Endothelial cell of umbilical vein (primary cell): ENCODE measurements at regions not wholly inside any gene's neighbourhood (a gene's known extent, or its start where the extent isn't known, plus 50 kb on each side); places are given as distances from the start of the nearest gene placed in this dataset.

ENCODE experiments used
- BruUV-seq: library from RNA; stranded (reverse); fragments of 400-500 nt; replicated peaks from 2 replicates; lab custom pipeline; 2021; lab: Mats Ljungman, UMichigan
- CTCF ChIA-PET: fragments of 300-600, 350-600 bp; sonication (Branson Sonifier 250); formaldehyde crosslinking; loops from one replicate; lab custom pipeline; 2021; ENCODE audit warnings: antibody characterized with exemption, inconsistent platforms; lab: Charles Lee
- POLR2A ChIA-PET: fragments of 300-600, 350-600 bp; sonication (Branson Sonifier 250); formaldehyde crosslinking; loops from one replicate; lab custom pipeline; 2021; ENCODE audit warnings: antibody characterized with exemption, inconsistent platforms; lab: Charles Lee
- DNase-seq: peaks from one replicate; pipeline ENCODE4 v3.0.0-alpha.2; 2011; ENCODE audit warnings: low read depth, low spot score
- FAIRE-seq: peaks from 2 replicates; lab custom pipeline; 2011; peaks lifted over from hg19 to GRCh38; lab: Jason Lieb, UNC
- H2AFZ ChIP-seq: 2 replicates; pipeline ENCODE4 v1.6.0; 2012; ENCODE audit warnings: low read depth, low read length, control low read depth, inconsistent platforms
- H3K27ac ChIP-seq: 2 replicates; pipeline ENCODE4 v1.5.1; 2011; ENCODE audit warnings: low read depth, mild to moderate bottlenecking, control low read depth, low read length, moderate library complexity; ENCODE audit not compliant: insufficient read depth
- H3K27me3 ChIP-seq, 2 experiments: 2 replicates each; pipeline versions ENCODE4 v1.6.0 to v1.6.1; 2011; ENCODE audit warnings: low read length in 2 of 2, mixed read lengths in 1 of 2; ENCODE audit not compliant: control insufficient read depth in 2 of 2, insufficient read depth in 2 of 2
- H3K36me3 ChIP-seq, 2 experiments: 2 replicates in 1 of 2; 3 replicates in 1 of 2; pipeline ENCODE4 v1.5.1; 2011; ENCODE audit warnings: low read length in 2 of 2, mild to moderate bottlenecking in 1 of 2, moderate library complexity in 1 of 2; ENCODE audit not compliant: control insufficient read depth in 2 of 2, insufficient read depth in 2 of 2; ENCODE audit errors: extremely low read depth in 1 of 2
- H3K4me1 ChIP-seq: 3 replicates; pipeline ENCODE4 v1.5.1; 2011; ENCODE audit warnings: mild to moderate bottlenecking, low read length; ENCODE audit not compliant: control insufficient read depth, insufficient read depth; ENCODE audit errors: extremely low read depth
- H3K4me2 ChIP-seq: 2 replicates; pipeline ENCODE4 v1.6.1; 2011; ENCODE audit warnings: low read length, control low read depth, mixed read lengths; ENCODE audit not compliant: insufficient read depth
- H3K4me3 ChIP-seq, 3 experiments: fragments of 200-600 bp in 1 of 3; sonication (generic), shearing (Covaris generic) in 1 of 3; replicated peaks in 1 of 3; 2 replicates each; pipeline ENCODE4 v1.5.1; 2011 to 2016; ENCODE audit warnings: control low read depth in 3 of 3, low read length in 3 of 3, mild to moderate bottlenecking in 2 of 3, inconsistent platforms in 1 of 3, low read depth in 1 of 3, moderate library complexity in 1 of 3; ENCODE audit not compliant: insufficient read depth in 1 of 3
- H3K79me2 ChIP-seq: 2 replicates; pipeline ENCODE4 v1.6.0; 2012; ENCODE audit warnings: low read length, inconsistent platforms; ENCODE audit not compliant: control insufficient read depth, insufficient read depth
- H3K9ac ChIP-seq: replicated peaks from 2 replicates; pipeline ENCODE3; 2011; ENCODE audit warnings: low read length, control low read depth; ENCODE audit not compliant: insufficient read depth; ENCODE audit errors: extremely low read depth
- H3K9me1 ChIP-seq: replicated peaks from 3 replicates; pipeline ENCODE4 v1.6.0; 2011; ENCODE audit warnings: mild to moderate bottlenecking, low read length; ENCODE audit not compliant: control insufficient read depth, insufficient read depth; ENCODE audit errors: extremely low read depth
- H3K9me3 ChIP-seq: replicated peaks from 2 replicates; pipeline ENCODE4 v1.5.1; 2012; ENCODE audit warnings: low read length, inconsistent platforms; ENCODE audit not compliant: control insufficient read depth, insufficient read depth
- H4K20me1 ChIP-seq: replicated peaks from 2 replicates; pipeline ENCODE3; 2011; ENCODE audit warnings: mild to moderate bottlenecking, low read length; ENCODE audit not compliant: control insufficient read depth, insufficient read depth; ENCODE audit errors: extremely low read depth
- EZH2 ChIP-seq: IDR thresholded peaks from 2 replicates; pipeline ENCODE4 v1.6.1; 2012; ENCODE audit warnings: borderline replicate concordance, low read depth, mild to moderate bottlenecking, moderate library complexity, low read length, inconsistent platforms; ENCODE audit not compliant: severe bottlenecking
- FOS ChIP-seq: IDR thresholded peaks from 2 replicates; pipeline ENCODE4 v1.6.1; 2011; ENCODE audit warnings: mild to moderate bottlenecking, low read length, moderate library complexity, borderline replicate concordance; ENCODE audit not compliant: insufficient read depth
- GATA2 ChIP-seq: IDR thresholded peaks from 2 replicates; pipeline ENCODE4 v1.7.0; 2011; ENCODE audit warnings: low read depth, mild to moderate bottlenecking, moderate library complexity, mixed read lengths, low read length; ENCODE audit not compliant: insufficient read length, insufficient read depth
- JUN ChIP-seq: IDR thresholded peaks from 2 replicates; pipeline ENCODE4 v1.6.1; 2011; ENCODE audit warnings: borderline replicate concordance, low read depth; ENCODE audit not compliant: insufficient read length, insufficient read depth
- MYC ChIP-seq: IDR thresholded peaks from one replicate; pipeline ENCODE4 v1.6.1; 2011; ENCODE audit warnings: mild to moderate bottlenecking, low read depth, low read length
- POLR2A ChIP-seq: IDR thresholded peaks from 2 replicates; pipeline ENCODE4 v1.6.1; 2012; ENCODE audit warnings: low read depth, mild to moderate bottlenecking, control low read depth, low read length
- POLR2AphosphoS5 ChIP-seq: IDR thresholded peaks from 2 replicates; pipeline ENCODE4 v1.6.1; 2012; ENCODE audit warnings: low read depth, mild to moderate bottlenecking, control low read depth, low read length, moderate library complexity; ENCODE audit not compliant: insufficient read depth
- dilution Hi-C: fragments of 300-500 bp; cut with MboI; formaldehyde crosslinking; loops from one replicate; pipeline ENCODE4 v1.15.0; 2019; ENCODE audit warnings: low sequenced_read_pairs; ENCODE audit not compliant: extremely low pct_ligation_motif_present
- intact Hi-C: fragments of 100-400 bp; cut with micrococcal nuclease; formaldehyde crosslinking; loops from one replicate; pipeline ENCODE4 v1.10.0; 2022
- TF ChIP-seq, protein P1 (sequence below), 2 donors: IDR thresholded peaks; 1 replicate in 1 of 2; 2 replicates in 1 of 2; pipeline ENCODE4 v1.5.1; 2011; ENCODE audit warnings: low read length in 2 of 2, mild to moderate bottlenecking in 2 of 2, moderate library complexity in 2 of 2, control low read depth in 1 of 2, inconsistent platforms in 1 of 2, low read depth in 1 of 2; ENCODE audit not compliant: insufficient read depth in 1 of 2; ENCODE audit errors: extremely low read depth in 1 of 2
- TF ChIP-seq, protein P2 (sequence below): IDR thresholded peaks from 2 replicates; pipeline ENCODE4 v1.6.1; 2011; ENCODE audit not compliant: insufficient read depth, insufficient read length

DNA sequence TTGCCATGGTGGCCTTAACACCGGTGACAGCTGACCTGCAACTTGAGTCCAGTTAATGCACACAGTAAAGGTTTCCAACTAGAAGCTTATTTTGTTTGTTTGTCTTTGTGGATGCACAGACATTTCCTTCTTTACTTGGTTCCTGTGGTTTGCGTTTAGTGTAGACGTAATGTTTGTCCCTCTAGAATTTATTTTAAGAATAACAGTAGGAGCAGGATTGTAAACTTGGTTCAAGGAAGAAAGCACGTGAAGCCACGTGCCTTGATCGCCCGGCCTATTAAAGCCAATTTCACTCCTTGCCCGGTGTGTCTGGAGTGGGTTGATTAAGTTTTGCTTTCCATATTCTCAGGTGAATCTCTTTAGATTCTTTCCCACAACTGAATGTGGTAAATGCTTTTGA lies 263.2 kb upstream of the C2CD4B start:
- TF ChIP-seq, protein P1, sequence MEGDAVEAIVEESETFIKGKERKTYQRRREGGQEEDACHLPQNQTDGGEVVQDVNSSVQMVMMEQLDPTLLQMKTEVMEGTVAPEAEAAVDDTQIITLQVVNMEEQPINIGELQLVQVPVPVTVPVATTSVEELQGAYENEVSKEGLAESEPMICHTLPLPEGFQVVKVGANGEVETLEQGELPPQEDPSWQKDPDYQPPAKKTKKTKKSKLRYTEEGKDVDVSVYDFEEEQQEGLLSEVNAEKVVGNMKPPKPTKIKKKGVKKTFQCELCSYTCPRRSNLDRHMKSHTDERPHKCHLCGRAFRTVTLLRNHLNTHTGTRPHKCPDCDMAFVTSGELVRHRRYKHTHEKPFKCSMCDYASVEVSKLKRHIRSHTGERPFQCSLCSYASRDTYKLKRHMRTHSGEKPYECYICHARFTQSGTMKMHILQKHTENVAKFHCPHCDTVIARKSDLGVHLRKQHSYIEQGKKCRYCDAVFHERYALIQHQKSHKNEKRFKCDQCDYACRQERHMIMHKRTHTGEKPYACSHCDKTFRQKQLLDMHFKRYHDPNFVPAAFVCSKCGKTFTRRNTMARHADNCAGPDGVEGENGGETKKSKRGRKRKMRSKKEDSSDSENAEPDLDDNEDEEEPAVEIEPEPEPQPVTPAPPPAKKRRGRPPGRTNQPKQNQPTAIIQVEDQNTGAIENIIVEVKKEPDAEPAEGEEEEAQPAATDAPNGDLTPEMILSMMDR (IDR thresholded peaks at IDR 0.05; ENCODE audit: extremely low read depth in 1 of 2, insufficient read depth in 1 of 2, low read depth in 1 of 2, low read length in 2 of 2) = no peak
- TF ChIP-seq MYC (no peak), FOS (no peak), POLR2AphosphoS5 (no peak), GATA2 (no peak), EZH2 (no peak), JUN (no peak), POLR2A (no peak)
- TF ChIP-seq, protein P2, sequence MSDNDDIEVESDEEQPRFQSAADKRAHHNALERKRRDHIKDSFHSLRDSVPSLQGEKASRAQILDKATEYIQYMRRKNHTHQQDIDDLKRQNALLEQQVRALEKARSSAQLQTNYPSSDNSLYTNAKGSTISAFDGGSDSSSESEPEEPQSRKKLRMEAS = no peak
- ChIA-PET POLR2A (no interaction called here), CTCF (no interaction called here)
- BruUV-seq = no TSS peak
- Histone ChIP-seq H3K9ac (no peak overlapping the region), H2AFZ (no peak overlapping the region), H3K27me3 (no peaks in the 10 kb centered on the region), H3K27ac (no peak overlapping the region), H3K9me3 (no peaks in the 10 kb centered on the region), H3K36me3 (no peaks in the 10 kb centered on the region), H3K4me3 (no peak overlapping the region), H3K79me2 (no peaks in the 10 kb centered on the region), H4K20me1 (no peaks in the 10 kb centered on the region), H3K4me2 (no peak overlapping the region), H3K9me1 (no peaks in the 10 kb centered on the region), H3K4me1 (no peaks in the 10 kb centered on the region)
- FAIRE-seq (no peak), DNase-seq (no peak)
- dilution Hi-C loops (no loop called here), intact Hi-C loops (no loop called here)
